Activated CD4-positive, alpha-beta T cell treated with anti-CD3 and anti-CD28 coated beads, Interleukin-2, amount 50 U/mL, for 48 hours (primary cell): ENCODE measurements at regions not wholly inside any gene's neighbourhood (a gene's known extent, or its start where the extent isn't known, plus 50 kb on each side); places are given as distances from the start of the nearest gene placed in this dataset.

Experiments used
- DNase-seq, 2 experiments: peaks; one replicate each; pipeline ENCODE4 v3.0.0-alpha.2; 2020

DNA sequence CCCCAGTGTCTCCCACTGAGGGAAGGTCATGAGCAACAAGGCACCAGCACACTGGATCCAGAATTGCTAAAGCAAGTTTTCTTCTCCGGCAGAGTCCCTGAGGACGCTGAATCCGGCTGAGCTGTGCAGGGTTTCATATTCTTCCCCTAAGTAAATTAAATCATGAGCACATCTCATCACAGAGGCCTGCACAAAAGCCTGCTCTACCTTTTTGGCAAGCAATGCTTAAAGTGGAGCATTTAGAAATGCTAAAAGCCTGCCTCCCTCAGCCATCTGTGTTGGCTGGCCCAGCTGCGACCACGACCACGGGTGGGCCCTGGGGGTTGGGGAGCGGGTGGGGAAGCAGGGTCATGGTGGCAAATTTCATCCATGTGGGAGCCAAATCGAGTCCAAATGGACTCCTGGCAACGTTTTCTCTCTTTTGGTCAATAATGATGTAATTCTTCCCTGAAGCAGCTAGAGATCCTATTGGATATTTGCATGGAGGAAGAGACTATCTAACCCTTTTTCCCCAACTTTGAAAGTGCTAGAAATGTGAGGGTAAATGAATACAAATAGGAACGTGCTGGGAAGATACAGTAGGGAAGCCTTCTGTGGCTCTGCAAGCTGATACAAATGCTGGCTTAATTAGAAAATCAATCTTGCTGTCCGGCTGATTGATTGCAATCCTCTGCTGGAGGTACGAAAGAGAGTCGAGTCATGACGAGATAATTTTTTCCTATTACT is 532.8 kb upstream of the TBL1XR1 start:
- no peak for DNase-seq

DNA sequence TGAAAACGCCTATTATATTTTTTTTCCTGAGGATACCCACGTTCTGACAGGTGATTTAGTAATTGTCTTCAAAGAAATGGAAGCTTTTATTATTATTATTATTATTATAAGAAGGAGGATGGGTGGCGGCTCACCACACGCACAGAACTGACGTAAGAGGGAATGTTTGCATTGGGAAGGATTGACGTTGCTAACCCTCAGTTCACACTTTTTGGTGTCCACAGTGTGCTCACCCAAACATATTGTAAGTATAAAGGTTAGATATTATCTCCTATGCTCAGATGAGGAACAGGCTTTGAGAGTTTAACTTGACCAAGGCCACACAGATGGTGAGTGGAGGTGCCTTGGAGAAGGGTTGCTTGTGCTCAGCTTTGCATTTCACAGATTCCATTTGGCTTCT is 533.5 kb upstream of the TBL1XR1 start:
- no peak for DNase-seq

DNA sequence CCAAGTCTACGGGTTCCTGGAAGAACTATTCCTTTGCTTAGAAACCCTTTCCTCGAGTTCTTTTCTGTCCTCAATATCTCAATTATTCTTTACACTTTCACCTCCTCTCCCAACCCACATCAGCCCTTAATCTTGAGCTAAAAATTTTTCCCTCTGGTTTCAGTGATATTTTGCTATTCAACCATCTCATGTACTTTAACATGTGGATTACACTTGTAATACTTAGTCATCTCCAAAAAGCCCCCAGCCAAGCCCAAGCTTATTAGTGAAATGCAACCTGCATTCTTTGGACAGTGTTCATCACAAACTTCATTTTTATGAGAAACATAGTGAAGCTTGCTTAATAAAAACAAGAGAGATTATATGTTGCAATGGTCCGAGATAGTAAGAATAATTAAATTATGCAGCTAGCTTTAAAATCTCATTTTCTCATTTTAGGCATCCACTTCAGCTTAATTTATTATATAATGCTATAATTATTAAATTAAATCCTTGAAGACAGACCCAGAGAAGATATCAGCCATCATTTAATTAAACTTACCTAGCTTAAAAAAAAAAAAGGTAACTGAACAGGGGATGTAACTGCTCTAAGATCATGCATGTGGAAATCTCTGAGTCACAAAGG is 534.5 kb upstream of the TBL1XR1 start:
- DNase-seq: no peak

DNA sequence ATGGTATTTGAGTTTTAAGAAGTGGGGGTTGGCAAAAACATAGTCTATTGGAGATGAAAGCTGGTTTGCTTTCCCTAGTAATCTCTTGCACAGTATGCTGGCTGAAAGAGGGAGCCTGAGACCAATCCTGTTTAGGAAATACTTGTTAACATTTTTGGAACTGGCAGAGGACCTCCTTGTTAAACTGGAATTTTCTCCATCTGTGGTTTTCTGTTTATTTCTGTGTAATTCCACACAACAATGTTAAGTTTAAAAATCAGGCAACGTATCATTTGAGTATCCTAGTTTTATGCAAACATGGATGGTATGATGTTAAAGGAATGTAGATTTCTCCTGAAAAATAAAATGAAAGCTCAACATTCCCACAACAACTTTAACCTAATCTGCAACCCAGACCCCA is 536.0 kb upstream of the TBL1XR1 start:
- DNase-seq: no peak

DNA sequence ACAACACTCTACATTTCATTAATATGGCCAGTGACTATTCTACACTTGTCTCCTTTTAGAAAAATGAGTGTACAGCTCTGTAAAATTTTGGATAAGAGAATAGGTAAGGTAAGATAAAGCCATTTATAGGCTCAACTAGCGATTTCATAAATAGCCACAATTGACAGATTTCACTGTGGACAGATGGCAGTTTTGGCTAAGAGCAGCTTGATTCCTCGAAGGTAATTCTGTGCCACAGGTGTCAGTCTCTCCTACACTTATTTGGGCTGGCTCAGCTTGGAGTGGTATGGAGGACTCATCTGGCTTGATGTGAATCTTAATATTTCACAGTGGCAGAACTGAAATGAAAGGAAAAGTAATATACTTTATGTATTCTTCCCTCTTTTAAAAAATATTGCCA is 536.7 kb upstream of the TBL1XR1 start:
- DNase-seq: no peak

DNA sequence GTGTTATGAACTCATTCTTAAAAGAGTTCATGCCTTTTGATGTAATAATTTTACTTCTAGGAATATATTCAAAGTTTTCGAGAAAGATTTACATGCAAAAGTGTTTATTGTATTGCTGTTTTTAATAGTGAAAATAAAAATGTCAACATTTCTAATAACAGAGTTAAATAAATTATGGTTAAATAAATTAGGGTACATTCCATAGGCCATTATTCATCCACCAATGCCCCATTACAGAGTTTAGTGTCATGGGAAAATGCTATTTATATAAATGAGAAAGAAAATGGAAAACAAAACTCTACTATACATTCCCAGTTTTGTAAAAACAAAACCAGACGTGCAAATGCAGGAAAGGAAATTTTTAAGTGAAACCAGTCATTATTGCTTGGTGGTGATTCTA is 538.1 kb upstream of the TBL1XR1 start:
- DNase-seq: no peak

DNA sequence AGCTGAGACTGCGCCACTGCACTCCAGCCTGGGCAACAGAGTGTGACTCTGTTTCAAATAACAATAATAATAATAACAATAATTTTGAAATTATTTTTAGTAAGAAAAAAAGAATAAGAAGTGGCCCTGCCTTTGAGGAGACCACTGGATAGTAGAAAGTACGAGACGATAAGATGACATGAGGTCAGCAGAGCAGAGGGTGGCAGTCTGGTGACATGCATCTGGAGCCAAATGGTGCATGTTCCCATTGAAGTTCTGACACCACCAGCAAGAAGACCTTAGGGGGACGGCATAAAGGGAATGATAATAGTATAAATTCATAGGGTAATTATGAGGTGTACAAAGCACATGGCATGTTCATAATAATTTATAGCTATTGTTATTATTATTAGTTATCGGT is 542.2 kb upstream of the TBL1XR1 start:
- no peak for DNase-seq

DNA sequence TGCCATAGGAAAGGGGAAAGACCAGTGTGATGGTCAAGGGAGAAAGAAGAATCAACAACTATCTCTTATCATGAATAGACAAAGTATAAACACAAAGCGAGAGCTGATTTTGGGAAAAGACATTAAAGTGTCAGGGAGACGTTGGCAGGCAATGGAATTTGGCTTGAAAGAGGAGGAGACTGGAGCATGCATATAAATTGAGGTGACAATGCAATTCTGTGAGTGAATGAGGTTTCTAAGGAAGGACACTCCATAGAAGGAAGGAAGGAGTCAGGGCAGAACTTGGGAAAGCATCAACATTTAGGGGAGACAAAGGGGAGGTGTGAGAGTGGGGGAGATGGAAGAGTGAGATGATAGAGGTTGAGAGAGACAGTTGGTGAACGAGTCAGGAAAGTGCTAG is 543.0 kb upstream of the TBL1XR1 start:
- no peak for DNase-seq

DNA sequence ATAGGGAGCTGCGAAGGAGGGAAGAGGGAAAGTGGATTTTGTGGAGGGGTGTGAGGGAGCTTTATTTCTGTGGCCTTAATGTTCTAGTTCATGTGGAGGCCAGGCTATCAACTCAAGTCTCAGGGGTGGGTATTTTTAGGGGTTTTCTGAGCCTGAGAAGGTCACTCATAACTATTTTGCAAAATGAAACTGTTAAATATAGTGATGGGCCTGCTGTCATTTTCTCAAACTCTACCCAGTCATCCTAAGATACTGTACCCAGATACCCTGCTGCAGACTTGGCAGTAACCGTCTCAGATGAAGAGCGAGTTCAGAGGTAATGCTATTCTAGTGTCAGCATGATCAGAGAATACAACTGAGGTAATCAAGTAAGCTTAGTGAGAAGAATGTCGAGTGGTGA is 545.0 kb upstream of the TBL1XR1 start:
- DNase-seq: no peak

DNA sequence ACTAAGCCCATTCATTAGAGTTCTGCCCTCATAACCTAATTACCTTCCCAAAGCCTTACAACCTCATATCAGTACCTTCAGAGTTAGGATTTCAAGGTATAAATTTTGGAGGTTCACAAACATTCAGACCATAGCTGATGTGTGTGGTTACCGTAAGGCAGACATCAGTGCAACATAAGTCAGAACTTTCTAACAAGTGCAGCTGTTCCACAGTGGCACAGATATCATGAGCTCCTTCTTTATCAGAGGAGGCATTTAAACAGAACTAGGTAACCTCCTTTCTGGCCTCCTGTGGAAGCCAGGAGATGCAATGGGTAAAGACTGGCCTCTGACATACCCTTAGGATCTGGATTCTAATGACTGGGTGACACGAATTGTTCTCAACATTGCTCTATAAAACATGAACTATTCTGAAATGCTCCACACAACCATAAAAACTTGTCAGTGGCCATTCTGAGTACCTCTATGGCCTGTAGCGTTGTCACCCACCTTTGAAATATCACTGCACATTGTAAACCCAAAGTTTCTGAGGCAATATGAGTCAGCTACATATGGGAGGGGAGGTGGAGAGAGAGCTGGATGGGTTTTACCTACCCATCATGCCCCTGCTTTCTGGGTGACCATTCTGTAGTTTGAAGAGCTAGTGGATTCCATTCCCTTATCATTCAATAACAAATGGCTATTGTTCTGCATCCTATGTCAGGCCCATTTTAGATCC is 546.0 kb upstream of the TBL1XR1 start:
- no peak for DNase-seq

DNA sequence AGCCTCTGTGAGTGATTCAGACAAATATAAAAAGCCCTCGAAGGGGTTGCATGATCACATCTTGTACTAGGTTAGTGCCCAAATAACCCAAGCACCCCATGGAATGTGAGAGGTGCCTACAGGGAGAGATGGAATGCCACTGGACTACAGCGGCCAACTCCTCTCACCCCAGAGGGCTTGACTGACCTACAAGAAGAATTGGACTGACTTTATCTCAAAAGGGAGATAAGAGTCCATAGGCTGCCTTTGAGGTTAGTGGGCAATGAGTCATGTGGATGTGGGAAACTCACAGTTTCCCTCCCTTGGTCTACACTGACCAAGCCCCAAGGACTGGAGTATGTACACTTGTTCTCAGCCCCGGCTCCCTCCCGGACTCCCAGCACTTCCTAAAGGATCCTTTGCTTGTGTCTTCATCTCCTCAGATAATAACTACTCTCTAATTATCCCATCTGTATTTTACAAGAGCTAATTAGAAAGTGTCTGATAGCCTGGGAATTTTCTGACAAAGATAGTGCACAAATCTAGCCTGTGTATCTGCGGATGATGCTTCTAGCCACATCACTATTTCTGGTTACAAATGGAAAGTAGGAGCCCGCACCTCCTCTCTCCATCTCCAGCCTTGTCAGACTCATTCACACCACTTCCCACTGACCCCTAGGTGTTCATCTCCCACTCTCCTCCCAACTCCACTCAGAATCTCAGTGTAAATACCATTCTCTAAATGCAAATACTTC is 547.8 kb upstream of the TBL1XR1 start:
- DNase-seq: no peak

DNA sequence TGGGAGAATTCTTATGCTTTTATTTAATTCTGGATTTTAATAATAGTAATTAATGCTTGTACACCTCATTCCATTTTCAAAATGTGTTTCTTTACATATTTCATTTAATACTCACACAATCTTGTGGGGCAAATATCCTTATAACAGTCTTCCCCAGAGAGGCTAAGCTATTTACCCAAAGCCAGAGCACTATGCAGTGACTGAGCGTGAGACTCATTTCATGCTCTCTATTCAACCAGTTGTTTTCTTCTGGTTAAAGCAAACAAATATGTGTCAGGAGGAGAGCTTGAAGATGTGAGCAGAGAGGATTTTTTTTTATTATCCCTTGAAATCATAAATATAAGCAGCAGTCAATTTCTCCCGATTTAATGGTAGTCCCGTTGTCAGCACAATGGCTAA is 548.3 kb upstream of the TBL1XR1 start:
- DNase-seq: no peak

DNA sequence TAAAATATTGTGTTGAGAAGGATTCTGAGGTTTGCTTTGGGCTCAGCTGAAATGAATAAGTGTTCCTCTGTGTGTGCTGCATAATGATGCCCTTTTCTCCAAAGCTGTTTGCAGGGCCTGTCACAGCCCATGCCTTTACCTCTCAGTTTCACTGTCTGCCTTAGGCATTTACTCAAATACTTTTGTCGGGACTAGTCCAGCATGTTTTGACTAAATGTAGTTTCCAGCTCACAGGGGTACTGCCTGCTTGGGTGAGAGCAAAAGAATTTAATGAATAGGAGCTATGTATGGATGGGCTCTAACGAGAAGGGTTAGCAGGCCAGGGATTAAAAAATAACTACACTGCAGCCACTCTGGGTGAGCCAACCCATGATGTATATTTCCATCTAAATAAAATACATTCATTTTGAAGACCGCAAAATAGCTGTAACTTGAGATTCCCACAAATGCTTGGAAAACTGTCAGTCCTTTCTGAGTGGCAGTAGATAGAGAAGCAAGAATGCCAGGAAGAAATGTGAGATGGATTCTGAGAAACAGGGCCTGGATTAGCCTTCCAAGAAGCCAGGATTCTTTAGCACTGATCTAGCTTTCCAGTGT is 549.2 kb upstream of the TBL1XR1 start:
- no peak for DNase-seq

DNA sequence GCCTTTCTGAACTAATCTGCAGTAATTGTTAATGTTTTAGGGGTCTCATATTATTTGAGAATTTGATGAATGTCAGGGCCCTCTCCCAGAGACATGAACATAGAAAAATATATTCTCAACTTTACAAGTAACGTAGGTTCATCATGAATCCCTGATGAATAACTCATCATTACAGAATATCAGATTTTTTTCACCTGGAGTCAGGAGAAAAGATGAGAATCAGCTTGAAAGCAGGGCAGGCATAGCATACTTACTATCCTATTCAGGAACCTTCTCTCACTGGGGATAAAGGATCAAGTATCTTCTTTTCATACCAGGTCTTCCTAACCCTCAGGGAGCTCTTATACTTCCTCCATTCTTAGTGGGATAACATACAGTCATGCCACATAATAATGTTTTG is 552.6 kb upstream of the TBL1XR1 start:
- DNase-seq: no peak

DNA sequence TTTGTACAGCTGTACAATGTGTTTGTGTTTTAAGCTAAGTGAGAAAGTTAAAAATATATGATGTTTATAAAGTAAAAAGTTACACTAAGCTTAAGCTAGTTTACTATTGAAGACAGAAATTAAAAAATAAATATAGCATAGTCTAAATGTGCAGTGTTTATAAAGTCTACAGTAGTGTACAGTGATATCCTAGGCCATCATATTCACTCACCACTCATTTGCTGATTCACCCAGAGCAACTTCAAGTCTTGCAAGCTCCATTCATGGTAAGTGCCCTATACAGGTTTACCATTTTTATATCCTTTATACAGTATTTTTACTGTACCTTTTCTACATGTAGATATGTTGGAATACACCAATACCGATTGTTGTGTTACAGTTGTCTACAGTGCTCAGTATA is 553.2 kb upstream of the TBL1XR1 start:
- DNase-seq: no peak

DNA sequence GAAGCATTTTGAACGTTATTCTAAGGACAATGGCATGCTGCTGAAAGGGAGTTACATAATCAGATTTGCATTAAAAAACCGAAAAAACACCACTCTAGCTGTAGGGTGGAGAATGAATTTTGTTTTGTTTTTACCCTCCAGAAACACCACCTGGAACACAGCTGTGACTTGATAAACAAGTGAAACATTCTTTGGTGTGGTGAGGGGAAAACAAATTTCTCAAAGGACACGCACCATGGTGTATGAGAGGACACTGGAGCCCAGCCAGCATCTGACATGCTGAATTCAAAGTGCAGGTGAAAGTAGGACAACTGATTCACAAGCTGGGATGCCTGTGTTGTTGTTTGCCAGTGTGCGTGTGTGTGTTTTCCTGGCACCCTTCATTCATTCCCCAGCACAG is 554.5 kb upstream of the TBL1XR1 start:
- DNase-seq: no peak

DNA sequence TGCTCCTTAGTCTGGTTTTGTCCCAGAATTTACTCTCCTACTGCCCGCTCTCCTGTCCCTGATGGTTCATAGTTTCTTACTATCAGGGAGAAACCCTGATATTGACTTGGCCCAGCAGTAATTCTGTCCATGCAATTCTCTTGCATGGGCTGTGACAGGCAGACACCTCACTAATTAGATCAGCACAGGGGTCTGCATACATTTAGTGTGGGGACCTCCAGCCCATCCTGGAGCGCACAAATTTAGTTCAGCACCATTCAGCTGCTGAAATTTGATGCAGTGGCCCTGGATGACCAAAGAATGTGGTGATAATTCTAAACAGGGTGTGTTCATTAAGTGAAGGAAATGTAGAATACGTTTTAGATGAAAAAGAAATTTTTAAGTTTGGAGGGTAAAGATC is 555.5 kb upstream of the TBL1XR1 start:
- DNase-seq: no peak

DNA sequence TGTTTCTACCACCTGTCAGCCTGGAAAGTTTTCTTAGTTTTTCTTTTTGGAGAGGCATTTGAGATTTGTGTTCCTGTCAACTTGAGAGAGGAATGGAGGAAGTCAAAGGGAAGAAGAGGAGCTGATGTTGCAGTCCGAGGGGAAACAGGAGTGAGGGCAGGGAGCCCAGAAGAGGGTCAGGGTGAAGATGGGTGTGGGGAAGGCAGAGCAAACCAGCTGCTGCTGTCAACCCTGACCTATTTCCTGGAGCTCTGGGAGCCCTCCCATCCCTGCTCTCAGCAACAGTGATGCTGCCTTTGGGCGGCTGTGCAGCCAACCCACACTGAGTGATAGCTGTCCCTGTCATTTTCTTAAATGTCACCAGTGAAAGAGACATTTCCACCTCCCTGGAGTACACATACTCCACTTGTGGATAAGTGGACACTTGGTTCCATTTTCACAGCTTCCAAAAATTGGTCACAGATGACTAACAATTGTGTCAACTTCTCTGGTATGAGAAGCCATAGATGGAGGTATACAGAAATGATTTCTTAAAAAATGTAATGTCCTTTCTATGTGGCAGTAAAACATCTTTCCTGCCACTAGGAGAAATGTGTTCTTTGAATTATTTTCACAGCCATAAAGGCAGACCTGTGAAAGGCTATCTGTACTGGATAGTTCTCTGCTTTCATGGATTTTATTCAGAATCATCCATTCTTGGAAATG is 556.3 kb upstream of the TBL1XR1 start:
- no peak for DNase-seq

DNA sequence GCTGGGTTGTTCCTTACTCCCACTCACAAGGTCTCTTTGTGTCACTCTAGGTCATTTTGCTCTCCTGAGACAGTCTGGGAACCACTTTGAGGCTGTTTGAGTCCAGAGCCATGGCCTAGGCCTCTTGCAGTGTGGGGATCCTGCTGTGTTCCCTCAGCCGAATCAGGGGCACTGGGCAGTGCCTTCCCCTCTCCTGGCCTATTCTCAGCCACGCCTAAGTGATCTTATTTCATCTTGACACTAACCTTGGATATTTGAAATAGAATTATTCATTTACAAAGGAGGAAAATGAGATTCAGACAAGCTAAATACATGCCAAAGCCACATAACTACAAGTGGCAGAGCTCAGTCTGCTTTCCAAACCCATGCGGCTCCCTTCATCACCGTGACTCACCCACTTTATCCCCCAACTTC is 557.2 kb upstream of the TBL1XR1 start:
- DNase-seq: no peak

DNA sequence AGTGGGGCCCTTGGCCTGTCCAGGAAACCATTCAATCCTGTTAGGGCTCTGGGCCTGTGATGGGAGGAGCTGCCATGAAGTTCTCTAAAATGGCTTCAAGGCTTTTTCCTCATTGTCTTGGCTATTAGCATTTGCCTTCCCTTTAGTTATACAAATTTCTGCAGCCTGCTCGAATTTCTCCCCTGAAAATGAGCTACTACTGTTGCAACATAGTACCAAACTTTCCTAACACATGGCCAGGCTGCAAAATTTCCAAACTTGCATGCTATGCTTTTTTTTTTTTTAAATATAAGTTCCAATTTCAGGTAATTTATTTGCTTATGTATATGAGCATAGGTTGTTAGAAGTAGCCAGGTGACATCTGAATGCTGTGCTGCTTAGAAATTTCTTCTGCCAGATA is 560.8 kb upstream of the TBL1XR1 start:
- no peak for DNase-seq

DNA sequence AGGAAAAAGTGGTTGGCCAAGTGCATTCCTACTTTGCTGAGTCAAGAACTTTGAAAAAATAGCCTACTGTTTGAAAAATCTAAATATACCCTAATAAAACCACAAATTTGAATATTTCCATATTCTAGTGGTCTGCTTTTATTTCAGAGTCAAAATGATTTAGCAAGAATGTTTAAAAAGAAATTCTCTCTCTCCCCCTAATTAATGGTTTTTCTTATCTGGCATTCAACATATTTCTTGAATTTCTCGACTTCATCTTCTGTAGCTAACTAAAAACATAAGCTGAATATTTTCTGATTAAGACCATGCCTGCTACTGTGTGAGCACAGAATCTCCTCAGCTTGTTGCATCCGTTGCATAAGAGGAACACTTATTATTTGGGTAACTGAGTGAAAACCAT is 563.5 kb upstream of the TBL1XR1 start:
- DNase-seq: no peak

DNA sequence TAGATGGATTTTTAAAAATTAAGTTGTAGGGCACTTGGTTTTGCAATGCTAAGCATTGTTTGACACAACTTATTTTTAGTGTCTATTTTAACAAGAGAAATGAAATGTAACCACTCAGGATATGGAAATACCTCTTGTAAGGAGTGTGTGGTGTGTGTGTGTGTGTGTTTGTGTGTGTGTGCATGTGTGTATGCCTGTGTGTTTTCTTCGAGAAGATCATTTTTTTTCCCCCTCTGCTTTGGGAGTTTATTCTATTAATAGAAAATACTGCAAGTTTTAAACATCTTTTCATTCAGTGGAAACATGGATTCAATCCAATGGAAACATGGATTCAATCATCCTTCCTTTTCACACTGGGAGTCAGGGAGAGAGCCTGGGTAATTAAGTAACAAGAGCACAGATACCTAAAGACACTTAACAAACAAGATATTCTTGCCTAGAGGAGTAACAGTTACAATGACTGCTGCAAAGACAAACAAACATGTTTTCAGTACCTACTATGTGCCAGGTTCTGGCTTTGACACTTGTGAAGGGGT is 567.2 kb upstream of the TBL1XR1 start:
- DNase-seq: no peak
